ENCODE measurements at regions not wholly inside any gene's neighbourhood (a gene's known extent, or its start where the extent isn't known, plus 50 kb on each side); places are given as distances from the start of the nearest gene placed in this dataset.

DNA sequence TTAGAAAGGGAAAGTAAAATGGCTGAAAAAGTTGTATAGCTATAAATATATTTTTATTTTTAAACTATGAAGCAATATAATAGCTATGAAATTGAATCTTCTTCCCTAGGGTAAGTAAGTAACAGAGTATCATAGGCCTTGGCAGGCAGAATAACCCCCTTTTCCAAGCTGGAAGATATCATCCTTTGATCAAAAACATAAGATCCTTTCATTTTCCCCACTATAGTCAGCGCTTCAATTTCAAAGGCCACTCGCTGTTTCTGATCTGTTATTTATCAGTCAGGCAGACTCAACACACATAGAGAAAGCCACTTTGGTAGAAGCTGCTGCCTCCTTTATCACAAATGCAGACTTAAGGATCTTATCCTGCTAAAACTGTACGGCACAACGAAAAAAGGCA is 74.0 kb upstream of the UBE2E2 start:
- no peak; the same call in 2 of the 3 replicates for ATAC-seq

DNA sequence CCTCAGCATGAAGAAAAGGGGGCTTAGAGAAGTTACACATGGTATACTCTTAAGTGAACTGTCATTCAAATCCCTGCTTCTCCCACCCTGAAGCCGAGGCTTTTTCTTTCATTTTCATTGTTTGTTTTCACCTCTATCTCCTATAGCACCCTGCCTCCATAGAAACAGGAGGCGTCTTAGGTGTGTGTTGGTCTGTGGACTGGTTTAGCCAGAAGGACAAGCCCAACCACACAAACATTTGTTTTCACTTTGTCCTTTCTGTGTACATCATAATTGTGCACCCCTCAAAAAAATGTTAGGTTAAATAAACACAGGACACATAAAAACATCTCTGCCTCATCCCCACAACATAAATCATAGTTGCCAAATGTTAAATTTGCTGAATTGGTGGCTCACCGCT is 73.3 kb upstream of the UBE2E2 start:
- TF ChIP-seq TOX (CRISPR knock-in tag; IDR thresholded peaks at IDR 0.05; ENCODE audit: borderline replicate concordance) (no peak), ZNF70 (CRISPR knock-in tag; IDR thresholded peaks at IDR 0.05) (no peak)
- TF ChIP-seq, protein P1, sequence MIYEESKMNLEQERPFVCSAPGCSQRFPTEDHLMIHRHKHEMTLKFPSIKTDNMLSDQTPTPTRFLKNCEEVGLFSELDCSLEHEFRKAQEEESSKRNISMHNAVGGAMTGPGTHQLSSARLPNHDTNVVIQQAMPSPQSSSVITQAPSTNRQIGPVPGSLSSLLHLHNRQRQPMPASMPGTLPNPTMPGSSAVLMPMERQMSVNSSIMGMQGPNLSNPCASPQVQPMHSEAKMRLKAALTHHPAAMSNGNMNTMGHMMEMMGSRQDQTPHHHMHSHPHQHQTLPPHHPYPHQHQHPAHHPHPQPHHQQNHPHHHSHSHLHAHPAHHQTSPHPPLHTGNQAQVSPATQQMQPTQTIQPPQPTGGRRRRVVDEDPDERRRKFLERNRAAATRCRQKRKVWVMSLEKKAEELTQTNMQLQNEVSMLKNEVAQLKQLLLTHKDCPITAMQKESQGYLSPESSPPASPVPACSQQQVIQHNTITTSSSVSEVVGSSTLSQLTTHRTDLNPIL (CRISPR knock-in tag; IDR thresholded peaks at IDR 0.05; ENCODE audit: low read depth) = no peak
- ATAC-seq = peak; percentile 39; the same call in 2 of the 3 replicates

More for the DNA sequence above, 74.0 kb upstream of the UBE2E2 start:
- TF ChIP-seq ZFP3 (CRISPR knock-in tag; IDR thresholded peaks at IDR 0.05) = no peak
- TF ChIP-seq, protein P2, sequence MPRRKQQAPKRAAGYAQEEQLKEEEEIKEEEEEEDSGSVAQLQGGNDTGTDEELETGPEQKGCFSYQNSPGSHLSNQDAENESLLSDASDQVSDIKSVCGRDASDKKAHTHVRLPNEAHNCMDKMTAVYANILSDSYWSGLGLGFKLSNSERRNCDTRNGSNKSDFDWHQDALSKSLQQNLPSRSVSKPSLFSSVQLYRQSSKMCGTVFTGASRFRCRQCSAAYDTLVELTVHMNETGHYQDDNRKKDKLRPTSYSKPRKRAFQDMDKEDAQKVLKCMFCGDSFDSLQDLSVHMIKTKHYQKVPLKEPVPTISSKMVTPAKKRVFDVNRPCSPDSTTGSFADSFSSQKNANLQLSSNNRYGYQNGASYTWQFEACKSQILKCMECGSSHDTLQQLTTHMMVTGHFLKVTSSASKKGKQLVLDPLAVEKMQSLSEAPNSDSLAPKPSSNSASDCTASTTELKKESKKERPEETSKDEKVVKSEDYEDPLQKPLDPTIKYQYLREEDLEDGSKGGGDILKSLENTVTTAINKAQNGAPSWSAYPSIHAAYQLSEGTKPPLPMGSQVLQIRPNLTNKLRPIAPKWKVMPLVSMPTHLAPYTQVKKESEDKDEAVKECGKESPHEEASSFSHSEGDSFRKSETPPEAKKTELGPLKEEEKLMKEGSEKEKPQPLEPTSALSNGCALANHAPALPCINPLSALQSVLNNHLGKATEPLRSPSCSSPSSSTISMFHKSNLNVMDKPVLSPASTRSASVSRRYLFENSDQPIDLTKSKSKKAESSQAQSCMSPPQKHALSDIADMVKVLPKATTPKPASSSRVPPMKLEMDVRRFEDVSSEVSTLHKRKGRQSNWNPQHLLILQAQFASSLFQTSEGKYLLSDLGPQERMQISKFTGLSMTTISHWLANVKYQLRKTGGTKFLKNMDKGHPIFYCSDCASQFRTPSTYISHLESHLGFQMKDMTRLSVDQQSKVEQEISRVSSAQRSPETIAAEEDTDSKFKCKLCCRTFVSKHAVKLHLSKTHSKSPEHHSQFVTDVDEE (CRISPR knock-in tag; IDR thresholded peaks at IDR 0.05) = no peak

DNA sequence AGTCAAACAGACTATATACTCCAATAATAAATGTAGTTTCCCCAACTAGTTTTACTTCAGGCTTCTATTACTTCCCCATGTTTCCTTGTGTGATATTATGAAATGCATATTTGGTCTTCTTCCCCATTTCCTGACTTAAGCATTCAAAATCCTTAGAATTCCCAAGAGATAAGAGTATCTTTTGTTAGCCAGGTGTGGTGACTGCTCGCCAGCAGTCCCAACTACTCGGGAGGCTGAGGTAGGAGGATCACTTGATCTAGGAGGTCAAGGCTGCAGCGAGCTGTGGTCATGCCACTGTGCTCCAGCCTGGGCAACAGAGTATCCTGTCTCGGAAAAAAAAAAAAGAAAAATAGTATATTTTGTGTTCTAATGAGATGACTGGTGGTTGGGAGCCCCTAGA is 72.7 kb upstream of the UBE2E2 start:
- ATAC-seq = no peak
- TF ChIP-seq, protein P1 (CRISPR knock-in tag; IDR thresholded peaks at IDR 0.05; ENCODE audit: low read depth) = no peak
- TF ChIP-seq ESRRG (CRISPR knock-in tag; IDR thresholded peaks at IDR 0.05) (no peak), ZNF8 (CRISPR knock-in tag; IDR thresholded peaks at IDR 0.05) (no peak), ISL1 (CRISPR knock-in tag; IDR thresholded peaks at IDR 0.05) (no peak), ZNF70 (CRISPR knock-in tag; IDR thresholded peaks at IDR 0.05) (no peak), TOX (CRISPR knock-in tag; IDR thresholded peaks at IDR 0.05; ENCODE audit: borderline replicate concordance) (no peak), ARNTL (CRISPR knock-in tag; IDR thresholded peaks at IDR 0.05; ENCODE audit: borderline replicate concordance, low read depth) (no peak), OSR1 (CRISPR knock-in tag; IDR thresholded peaks at IDR 0.05) (no peak), ZFP30 (CRISPR knock-in tag; IDR thresholded peaks at IDR 0.05) (no peak), BACH2 (CRISPR knock-in tag; IDR thresholded peaks at IDR 0.05; ENCODE audit: borderline replicate concordance) (no peak), TCF4 (CRISPR knock-in tag; IDR thresholded peaks at IDR 0.05; ENCODE audit: borderline replicate concordance) (no peak), PPARA (CRISPR knock-in tag; IDR thresholded peaks at IDR 0.05; ENCODE audit: borderline replicate concordance) (no peak), ZNF565 (CRISPR knock-in tag; conservative IDR thresholded peaks at IDR 0.05; ENCODE audit: low read depth) (no peak), GLIS3 (CRISPR knock-in tag; IDR thresholded peaks at IDR 0.05) (no peak)
- TF ChIP-seq, protein P2 (CRISPR knock-in tag; IDR thresholded peaks at IDR 0.05) = no peak
- TF ChIP-seq, protein P3, sequence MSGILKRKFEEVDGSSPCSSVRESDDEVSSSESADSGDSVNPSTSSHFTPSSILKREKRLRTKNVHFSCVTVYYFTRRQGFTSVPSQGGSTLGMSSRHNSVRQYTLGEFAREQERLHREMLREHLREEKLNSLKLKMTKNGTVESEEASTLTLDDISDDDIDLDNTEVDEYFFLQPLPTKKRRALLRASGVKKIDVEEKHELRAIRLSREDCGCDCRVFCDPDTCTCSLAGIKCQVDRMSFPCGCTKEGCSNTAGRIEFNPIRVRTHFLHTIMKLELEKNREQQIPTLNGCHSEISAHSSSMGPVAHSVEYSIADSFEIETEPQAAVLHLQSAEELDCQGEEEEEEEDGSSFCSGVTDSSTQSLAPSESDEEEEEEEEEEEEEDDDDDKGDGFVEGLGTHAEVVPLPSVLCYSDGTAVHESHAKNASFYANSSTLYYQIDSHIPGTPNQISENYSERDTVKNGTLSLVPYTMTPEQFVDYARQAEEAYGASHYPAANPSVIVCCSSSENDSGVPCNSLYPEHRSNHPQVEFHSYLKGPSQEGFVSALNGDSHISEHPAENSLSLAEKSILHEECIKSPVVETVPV (CRISPR knock-in tag; IDR thresholded peaks at IDR 0.05) = no peak

DNA sequence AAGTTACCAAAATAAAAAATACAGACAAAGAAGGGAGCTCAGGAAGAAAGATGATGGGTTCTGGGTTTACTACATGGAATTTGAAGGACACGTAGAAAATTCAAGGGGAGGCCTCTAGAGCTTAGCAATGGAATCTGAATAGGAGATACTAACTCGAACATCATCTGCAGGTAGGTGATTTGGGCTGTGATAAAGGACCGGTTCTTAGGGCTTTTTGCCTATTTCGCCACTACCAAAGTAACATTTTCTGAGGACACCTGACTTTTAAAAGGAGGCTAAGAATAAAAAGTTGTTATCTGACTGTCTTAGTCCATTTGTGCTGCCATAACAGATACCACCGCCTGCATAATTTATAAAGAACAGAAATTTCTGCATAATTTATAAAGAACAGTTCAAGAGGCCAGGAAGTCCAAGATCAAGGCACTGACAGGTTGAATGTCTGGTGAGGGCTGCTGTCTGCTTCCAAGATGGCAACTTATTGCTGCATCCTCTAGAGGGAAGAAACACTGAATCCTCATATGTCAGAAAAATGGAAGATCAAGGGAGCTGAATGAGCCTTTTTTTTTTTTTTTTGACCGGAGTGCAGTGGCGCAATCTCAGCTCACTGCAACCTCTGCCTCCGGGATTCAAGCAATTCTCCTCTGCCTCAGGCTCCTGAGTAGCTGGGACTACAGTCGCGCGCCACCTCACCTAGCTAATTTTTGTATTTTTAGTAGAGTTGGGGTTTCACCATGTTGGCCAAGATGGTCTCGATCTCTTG is 67.9 kb upstream of the UBE2E2 start:
- TF ChIP-seq ZNF8 (CRISPR knock-in tag; IDR thresholded peaks at IDR 0.05) (no peak), TCF4 (CRISPR knock-in tag; IDR thresholded peaks at IDR 0.05; ENCODE audit: borderline replicate concordance) (no peak), ZFP30 (CRISPR knock-in tag; IDR thresholded peaks at IDR 0.05) (no peak), PPARA (CRISPR knock-in tag; IDR thresholded peaks at IDR 0.05; ENCODE audit: borderline replicate concordance) (no peak)
- no peak for ATAC-seq

Data from SK-N-SH treated with all-trans-retinoic acid at 6 μM for 48 hours (cell line).